GM19438 (cell line): ENCODE measurements at regions not wholly inside any gene's neighbourhood (a gene's known extent, or its start where the extent isn't known, plus 50 kb on each side); places are given as distances from the start of the nearest gene placed in this dataset.
"Not testable (repeated sequence)": the region's sequence is repeated elsewhere in the genome, so short reads cannot be mapped to it uniquely, and the experiment has no call there.

Experiments used
- ATAC-seq: cut with Tn5 transposase; IDR thresholded peaks from one replicate; pipeline ENCODE4 v1.9.1; 2021; ENCODE audit warnings: low read depth; ENCODE audit not compliant: unreplicated experiment

- ATAC-seq, result no peak
These were observed 68.8 kb downstream of the UTRN start for GRCh38 chr6:144353871-144354314.

- no peak for ATAC-seq
These were observed 74.6 kb downstream of the UTRN start for GRCh38 chr6:144359783-144360182.

GRCh38 chr6:144360401-144360800 is 75.3 kb downstream of the UTRN start:
- ATAC-seq, result no peak

- ATAC-seq, result no peak
These were observed 75.9 kb downstream of the UTRN start for GRCh38 chr6:144361016-144361415.

GRCh38 chr6:144362042-144363018 is 77.2 kb downstream of the UTRN start:
- ATAC-seq, result no peak

GRCh38 chr6:144364208-144364720 is 79.1 kb downstream of the UTRN start:
- no peak for ATAC-seq

- ATAC-seq, result no peak
These were observed 79.6 kb downstream of the UTRN start for GRCh38 chr6:144364782-144365181.

- no peak for ATAC-seq
These were observed 80.1 kb downstream of the UTRN start for GRCh38 chr6:144365271-144365670.

GRCh38 chr6:144369696-144370095 is 84.6 kb downstream of the UTRN start:
- not testable (repeated sequence) for ATAC-seq

GRCh38 chr6:144372116-144372515 is 87.0 kb downstream of the UTRN start:
- ATAC-seq, result no peak

- ATAC-seq, result no peak
These were observed 87.8 kb downstream of the UTRN start for GRCh38 chr6:144372611-144373594.

- not testable (repeated sequence) for ATAC-seq
These were observed 89.4 kb downstream of the UTRN start for GRCh38 chr6:144374525-144374924.

- ATAC-seq, result no peak
These were observed 92.6 kb downstream of the UTRN start for GRCh38 chr6:144377586-144378210.

- no peak for ATAC-seq
These were observed 93.3 kb downstream of the UTRN start for GRCh38 chr6:144378437-144378836.

- no peak for ATAC-seq
These were observed 94.2 kb downstream of the UTRN start for GRCh38 chr6:144379356-144379755.

- ATAC-seq, result not testable (repeated sequence)
These were observed 96.4 kb downstream of the UTRN start for GRCh38 chr6:144381499-144381898.

- no peak for ATAC-seq
These were observed 98.2 kb downstream of the UTRN start for GRCh38 chr6:144383336-144383735.

GRCh38 chr6:144384427-144384826 is 99.3 kb downstream of the UTRN start:
- ATAC-seq, result no peak

GRCh38 chr6:144389474-144389873 is 104.3 kb downstream of the UTRN start:
- not testable (repeated sequence) for ATAC-seq

- ATAC-seq, result no peak
These were observed 105.1 kb downstream of the UTRN start for GRCh38 chr6:144390202-144390601.
